Progenitor cell of endocrine pancreas (in vitro differentiated cells): ENCODE measurements at regions not wholly inside any gene's neighbourhood (a gene's known extent, or its start where the extent isn't known, plus 50 kb on each side); places are given as distances from the start of the nearest gene placed in this dataset.

Source experiments
- DNase-seq: peaks from one replicate; pipeline ENCODE4 v3.0.0; 2021; ENCODE audit warnings: low spot score; ENCODE audit not compliant: unreplicated experiment
- H3K27ac Mint-ChIP-seq: 2 replicates; pipeline ENCODE4 v1.8.0; 2021; ENCODE audit warnings: mild to moderate bottlenecking, moderate library complexity, mixed read lengths
- H3K27me3 Mint-ChIP-seq: 2 replicates; pipeline ENCODE4 v1.8.0; 2021; ENCODE audit warnings: mixed read lengths
- H3K36me3 Mint-ChIP-seq: 2 replicates; pipeline ENCODE4 v1.8.0; 2022; ENCODE audit warnings: mixed read lengths; ENCODE audit not compliant: insufficient read depth
- H3K4me1 Mint-ChIP-seq: 2 replicates; pipeline ENCODE4 v1.8.0; 2021; ENCODE audit warnings: low read depth, mixed read lengths
- H3K4me3 Mint-ChIP-seq: 2 replicates; pipeline ENCODE4 v1.8.0; 2021; ENCODE audit warnings: low read depth, mild to moderate bottlenecking, moderate library complexity, mixed read lengths
- H3K9me3 Mint-ChIP-seq: 2 replicates; pipeline ENCODE4 v1.8.0; 2021; ENCODE audit warnings: low read depth, mixed read lengths
- TF ChIP-seq, protein P1 (sequence below): fragments of 200-600 bp; sonication (generic); IDR thresholded peaks from one replicate; pipeline ENCODE4 v1.5.0; 2021; ENCODE audit warnings: antibody characterized with exemption, mild to moderate bottlenecking; ENCODE audit not compliant: unreplicated experiment

GRCh38 chr4:131613824-131614216 is 1535.3 kb upstream of the PCDH10 start:
- Mint-ChIP-seq H3K4me3 (no peak overlapping the region), H3K4me1 (no peaks in the 10 kb centered on the region), H3K27me3 (no peaks in the 10 kb centered on the region), H3K36me3 (no peaks in the 10 kb centered on the region), H3K9me3 (no peaks in the 10 kb centered on the region), H3K27ac (no peak overlapping the region)
- TF ChIP-seq, protein P1, sequence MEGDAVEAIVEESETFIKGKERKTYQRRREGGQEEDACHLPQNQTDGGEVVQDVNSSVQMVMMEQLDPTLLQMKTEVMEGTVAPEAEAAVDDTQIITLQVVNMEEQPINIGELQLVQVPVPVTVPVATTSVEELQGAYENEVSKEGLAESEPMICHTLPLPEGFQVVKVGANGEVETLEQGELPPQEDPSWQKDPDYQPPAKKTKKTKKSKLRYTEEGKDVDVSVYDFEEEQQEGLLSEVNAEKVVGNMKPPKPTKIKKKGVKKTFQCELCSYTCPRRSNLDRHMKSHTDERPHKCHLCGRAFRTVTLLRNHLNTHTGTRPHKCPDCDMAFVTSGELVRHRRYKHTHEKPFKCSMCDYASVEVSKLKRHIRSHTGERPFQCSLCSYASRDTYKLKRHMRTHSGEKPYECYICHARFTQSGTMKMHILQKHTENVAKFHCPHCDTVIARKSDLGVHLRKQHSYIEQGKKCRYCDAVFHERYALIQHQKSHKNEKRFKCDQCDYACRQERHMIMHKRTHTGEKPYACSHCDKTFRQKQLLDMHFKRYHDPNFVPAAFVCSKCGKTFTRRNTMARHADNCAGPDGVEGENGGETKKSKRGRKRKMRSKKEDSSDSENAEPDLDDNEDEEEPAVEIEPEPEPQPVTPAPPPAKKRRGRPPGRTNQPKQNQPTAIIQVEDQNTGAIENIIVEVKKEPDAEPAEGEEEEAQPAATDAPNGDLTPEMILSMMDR: no peak
- DNase-seq: no peak

GRCh38 chr4:131632877-131633276 is 1516.2 kb upstream of the PCDH10 start:
- H3K27me3 Mint-ChIP-seq: no peaks in the 10 kb centered on the region

DNA sequence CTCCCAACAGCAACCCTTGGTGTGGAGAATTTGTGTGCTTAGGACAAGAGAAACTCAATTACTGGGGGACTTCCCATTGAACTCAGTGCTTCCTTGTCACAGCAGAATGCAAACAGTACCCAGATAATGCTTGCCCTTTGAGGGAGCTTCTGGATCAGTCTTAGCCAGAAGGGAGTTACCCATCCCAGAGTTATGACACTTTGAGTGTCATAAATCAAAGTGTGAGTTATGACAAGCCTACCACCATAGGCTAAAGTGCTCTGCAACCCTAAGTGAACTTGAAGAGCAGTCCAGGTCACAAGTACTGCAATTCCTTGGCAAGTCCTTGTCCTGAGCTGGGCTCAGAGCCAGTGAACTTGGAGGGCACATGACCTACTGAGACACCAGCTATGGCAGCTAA is 1513.9 kb upstream of the PCDH10 start:
- no peak overlapping the region for H3K27ac Mint-ChIP-seq
- no peak for DNase-seq
- TF ChIP-seq, protein P1: no peak

More at GRCh38 chr4:131632877-131633276, 1516.2 kb upstream of the PCDH10 start:
- H3K9me3 Mint-ChIP-seq: peaks cover 19% of the 10 kb centered on the region
- H3K36me3 Mint-ChIP-seq: no peaks in the 10 kb centered on the region
- TF ChIP-seq, protein P1: no peak
- no peaks in the 10 kb centered on the region for H3K4me1 Mint-ChIP-seq
- DNase-seq: no peak
- no peak overlapping the region for H3K4me3 Mint-ChIP-seq
- no peak overlapping the region for H3K27ac Mint-ChIP-seq

DNA sequence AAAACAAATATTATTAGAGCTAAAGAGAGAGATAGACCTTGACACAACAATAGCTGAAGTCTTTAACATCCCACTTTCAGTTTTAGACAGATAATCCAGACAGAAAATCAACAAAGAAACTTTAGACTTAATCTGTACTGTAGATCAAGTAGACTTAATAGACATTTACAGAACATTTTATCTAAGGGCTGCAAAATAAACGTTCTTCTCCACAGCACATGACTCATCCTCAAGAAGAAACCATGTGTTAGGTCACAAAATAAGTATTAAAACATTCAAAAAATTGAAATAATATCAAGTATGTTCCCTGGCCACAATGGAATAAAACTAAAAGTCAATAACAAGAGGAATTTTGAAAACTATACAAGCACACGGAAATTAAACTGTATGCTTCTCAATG is 1510.3 kb upstream of the PCDH10 start:
- no peak for DNase-seq
- no peaks in the 10 kb centered on the region for H3K27me3 Mint-ChIP-seq
- TF ChIP-seq, protein P1: no peak
- H3K27ac Mint-ChIP-seq: no peak overlapping the region
- H3K4me3 Mint-ChIP-seq: no peak overlapping the region
- H3K36me3 Mint-ChIP-seq: no peaks in the 10 kb centered on the region
- no peaks in the 10 kb centered on the region for H3K4me1 Mint-ChIP-seq
- peaks cover 36% of the 10 kb centered on the region for H3K9me3 Mint-ChIP-seq

More for the DNA sequence above, 1513.9 kb upstream of the PCDH10 start:
- H3K9me3 Mint-ChIP-seq: peaks cover 33% of the 10 kb centered on the region
- no peaks in the 10 kb centered on the region for H3K36me3 Mint-ChIP-seq
- no peak overlapping the region for H3K4me3 Mint-ChIP-seq
- no peaks in the 10 kb centered on the region for H3K27me3 Mint-ChIP-seq
- H3K4me1 Mint-ChIP-seq: no peaks in the 10 kb centered on the region

- TF ChIP-seq, protein P1: peak; percentile 56
- Mint-ChIP-seq H3K27me3 (no peaks in the 10 kb centered on the region), H3K9me3 (peaks cover 19% of the 10 kb centered on the region), H3K27ac (no peak overlapping the region), H3K36me3 (no peaks in the 10 kb centered on the region), H3K4me1 (no peaks in the 10 kb centered on the region), H3K4me3 (no peak overlapping the region)
- no peak for DNase-seq
Measured at GRCh38 chr4:131644619-131645018, 1504.5 kb upstream of the PCDH10 start.
